GM12873 (cell line): ENCODE measurements at regions not wholly inside any gene's neighbourhood (a gene's known extent, or its start where the extent isn't known, plus 50 kb on each side); places are given as distances from the start of the nearest gene placed in this dataset.

Experiments
- CTCF ChIP-seq: IDR thresholded peaks from 2 replicates; pipeline ENCODE4 v1.5.1; 2012; ENCODE audit warnings: low read depth, mild to moderate bottlenecking, moderate library complexity, low read length, control low read depth; ENCODE audit not compliant: insufficient read depth; ENCODE audit errors: missing control alignments

DNA sequence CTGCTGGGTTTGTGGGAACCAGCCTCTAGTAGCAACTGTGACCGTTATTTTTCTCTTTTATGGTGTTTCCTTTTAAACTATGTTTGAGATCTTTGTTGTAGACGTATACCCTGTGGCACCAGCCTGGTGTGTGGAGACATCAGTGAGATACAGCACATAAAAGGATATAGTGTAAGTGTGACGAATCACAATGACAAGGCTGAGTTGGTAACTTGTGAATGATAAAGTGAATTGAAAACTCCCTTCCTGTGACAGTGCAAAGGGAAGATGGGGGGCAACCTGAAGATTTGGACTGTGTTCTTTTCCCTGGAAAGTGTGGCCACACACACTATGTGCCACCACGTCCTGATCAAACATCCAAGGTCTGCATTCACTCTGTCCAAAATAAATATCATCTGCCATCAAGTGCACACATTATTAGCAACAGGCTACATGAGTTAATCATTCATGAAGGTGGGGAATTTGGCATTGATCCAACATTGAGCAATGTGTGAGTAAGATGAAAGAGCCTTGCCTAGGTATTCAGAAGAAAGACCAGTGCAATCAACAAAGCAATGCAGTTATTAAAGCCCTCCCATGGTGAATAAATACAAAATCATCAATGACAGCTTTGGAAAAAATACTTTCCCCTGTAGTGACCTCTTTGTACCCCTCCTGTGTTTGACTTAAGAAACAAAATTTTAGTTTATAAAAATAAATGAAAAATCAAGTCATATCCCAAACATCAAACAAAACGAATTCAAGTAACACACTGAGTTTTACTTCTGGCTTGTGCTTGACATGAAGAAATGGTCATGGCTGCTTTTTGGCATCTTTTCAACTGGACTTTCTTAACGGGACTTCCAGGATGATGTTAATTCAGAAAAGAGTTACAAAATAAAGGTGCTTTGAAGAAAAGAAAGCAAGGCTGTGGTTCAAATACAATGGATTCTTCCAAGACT lies 1280.5 kb upstream of the ZEB2 start:
- no peak for TF ChIP-seq CTCF

DNA sequence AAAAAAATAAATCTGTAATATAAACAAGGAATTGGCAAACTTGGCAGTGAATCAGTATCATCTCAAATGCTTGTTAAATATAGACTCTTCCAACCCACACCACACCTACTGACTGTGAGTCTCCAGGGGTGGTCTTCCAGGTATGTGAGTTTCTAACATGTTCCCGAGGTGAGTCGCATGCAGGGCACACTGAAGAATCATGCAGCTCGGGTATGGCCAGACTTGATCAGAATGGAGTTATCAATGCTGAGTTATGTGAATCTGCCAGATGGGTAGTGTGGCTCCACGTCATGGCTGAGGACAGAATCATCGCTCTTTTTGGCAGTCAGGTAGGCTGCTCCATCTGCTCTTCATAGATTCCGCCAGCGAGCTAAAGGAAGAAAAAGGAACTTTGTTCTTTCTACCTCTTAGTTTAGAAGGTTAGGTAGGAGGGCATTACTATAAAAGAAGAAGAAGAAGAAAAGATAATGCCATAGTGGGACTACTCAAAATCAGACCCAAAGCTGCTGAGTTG lies 1279.7 kb upstream of the ZEB2 start:
- no peak for TF ChIP-seq CTCF

- no peak for TF ChIP-seq CTCF
These were observed 1278.5 kb upstream of the ZEB2 start for GRCh38 chr2:145798419-145798818.

- no peak for TF ChIP-seq CTCF
These were observed 1277.8 kb upstream of the ZEB2 start for GRCh38 chr2:145797692-145798091.

DNA sequence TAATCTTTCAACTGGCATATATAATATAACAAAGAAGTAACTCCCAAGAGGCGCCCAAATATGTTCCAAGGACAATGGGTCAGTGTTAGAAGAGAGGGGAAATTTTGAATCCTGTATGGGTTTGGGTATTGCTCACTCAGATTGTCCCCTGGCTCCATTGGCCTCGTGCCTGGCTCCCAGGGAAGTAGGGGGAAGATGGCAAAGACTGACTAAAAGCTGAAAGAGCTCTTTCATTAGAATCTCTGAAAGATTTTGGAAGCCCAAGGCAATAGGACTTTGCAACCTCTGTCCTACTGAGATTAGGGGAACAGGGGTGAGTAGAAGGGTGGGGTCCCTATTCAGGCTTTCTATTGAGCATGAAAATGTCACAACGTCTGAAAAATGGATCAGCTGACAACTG lies 1272.8 kb upstream of the ZEB2 start:
- TF ChIP-seq CTCF, result no peak

- TF ChIP-seq CTCF, result no peak
These were observed 1269.7 kb upstream of the ZEB2 start for GRCh38 chr2:145789636-145790035.

GRCh38 chr2:145777914-145778313 lies 1258.0 kb upstream of the ZEB2 start:
- no peak for TF ChIP-seq CTCF
